ENCODE measurements at regions not wholly inside any gene's neighbourhood (a gene's known extent, or its start where the extent isn't known, plus 50 kb on each side); places are given as distances from the start of the nearest gene placed in this dataset.

DNA sequence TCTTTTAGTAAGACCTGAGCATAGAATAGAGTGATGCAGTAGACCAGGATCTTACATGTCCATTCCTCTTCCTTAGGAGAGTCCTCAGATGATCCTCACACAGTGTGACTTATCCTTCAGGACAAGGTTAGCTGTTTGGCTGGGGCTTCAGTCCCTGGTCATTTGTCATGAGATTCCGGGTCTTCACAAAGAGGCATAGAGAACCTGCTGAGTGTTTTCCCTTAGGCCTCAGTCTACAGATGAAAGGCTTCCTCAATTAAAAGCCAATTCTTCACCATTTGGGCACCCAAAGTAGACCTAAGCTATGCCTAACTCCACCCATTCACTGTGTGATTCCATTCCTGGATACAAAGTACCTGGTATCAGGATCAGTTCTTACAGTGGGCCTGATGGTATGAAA lies 329.8 kb upstream of the RUNX1 start:
- TF ChIP-seq, protein P1, sequence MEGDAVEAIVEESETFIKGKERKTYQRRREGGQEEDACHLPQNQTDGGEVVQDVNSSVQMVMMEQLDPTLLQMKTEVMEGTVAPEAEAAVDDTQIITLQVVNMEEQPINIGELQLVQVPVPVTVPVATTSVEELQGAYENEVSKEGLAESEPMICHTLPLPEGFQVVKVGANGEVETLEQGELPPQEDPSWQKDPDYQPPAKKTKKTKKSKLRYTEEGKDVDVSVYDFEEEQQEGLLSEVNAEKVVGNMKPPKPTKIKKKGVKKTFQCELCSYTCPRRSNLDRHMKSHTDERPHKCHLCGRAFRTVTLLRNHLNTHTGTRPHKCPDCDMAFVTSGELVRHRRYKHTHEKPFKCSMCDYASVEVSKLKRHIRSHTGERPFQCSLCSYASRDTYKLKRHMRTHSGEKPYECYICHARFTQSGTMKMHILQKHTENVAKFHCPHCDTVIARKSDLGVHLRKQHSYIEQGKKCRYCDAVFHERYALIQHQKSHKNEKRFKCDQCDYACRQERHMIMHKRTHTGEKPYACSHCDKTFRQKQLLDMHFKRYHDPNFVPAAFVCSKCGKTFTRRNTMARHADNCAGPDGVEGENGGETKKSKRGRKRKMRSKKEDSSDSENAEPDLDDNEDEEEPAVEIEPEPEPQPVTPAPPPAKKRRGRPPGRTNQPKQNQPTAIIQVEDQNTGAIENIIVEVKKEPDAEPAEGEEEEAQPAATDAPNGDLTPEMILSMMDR (IDR thresholded peaks at IDR 0.05; ENCODE audit: low read depth, low read length, poor library complexity, severe bottlenecking), result no peak
- TF ChIP-seq EZH2phosphoT487 (IDR thresholded peaks at IDR 0.05; ENCODE audit: borderline replicate concordance, low read length), result no peak

Measured in DOHH2 (cell line).